NCI-H2107 (cell line): ENCODE measurements at regions not wholly inside any gene's neighbourhood (a gene's known extent, or its start where the extent isn't known, plus 50 kb on each side); places are given as distances from the start of the nearest gene placed in this dataset.
"Not testable (repeated sequence)": the region's sequence is repeated elsewhere in the genome, so short reads cannot be mapped to it uniquely, and the experiment has no call there.

Source experiments
- DNase-seq: peaks from one replicate; lab custom pipeline; 2025; lab: John Stamatoyannopoulos, UW

DNA sequence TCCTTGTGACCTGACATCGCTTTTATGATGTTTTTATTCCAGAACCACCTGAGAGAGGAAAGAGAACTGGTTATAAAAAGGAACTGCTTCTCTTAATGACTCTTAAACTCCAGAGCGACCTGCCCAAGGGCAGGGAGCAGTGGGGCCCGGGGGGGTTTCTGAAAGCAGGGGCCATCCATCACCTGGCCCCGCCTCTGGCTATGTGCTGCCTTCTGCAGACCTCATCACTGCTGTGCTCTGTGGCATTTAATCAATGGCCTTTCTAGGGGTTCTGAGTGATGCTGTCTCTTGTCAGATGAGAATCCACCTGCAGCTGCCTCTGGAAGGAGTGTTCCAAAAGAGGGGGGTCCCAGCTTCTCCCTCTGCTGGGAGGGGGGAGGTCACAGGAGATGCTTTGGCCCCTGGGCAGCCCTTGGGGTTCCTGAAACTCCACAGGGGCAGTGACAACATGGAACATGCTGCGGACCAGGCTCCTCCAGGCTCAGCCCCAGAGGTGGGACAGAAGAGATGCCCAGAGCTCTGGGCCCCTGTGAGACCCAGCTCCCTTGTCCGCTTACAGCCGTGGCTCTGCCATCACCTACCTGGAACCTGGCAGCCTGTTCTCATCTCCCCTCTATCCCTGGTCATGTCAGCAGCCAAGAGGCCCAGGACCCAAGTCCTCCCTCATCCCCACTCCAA lies 177.1 kb upstream of the SULF2 start:
- DNase-seq = no peak

DNA sequence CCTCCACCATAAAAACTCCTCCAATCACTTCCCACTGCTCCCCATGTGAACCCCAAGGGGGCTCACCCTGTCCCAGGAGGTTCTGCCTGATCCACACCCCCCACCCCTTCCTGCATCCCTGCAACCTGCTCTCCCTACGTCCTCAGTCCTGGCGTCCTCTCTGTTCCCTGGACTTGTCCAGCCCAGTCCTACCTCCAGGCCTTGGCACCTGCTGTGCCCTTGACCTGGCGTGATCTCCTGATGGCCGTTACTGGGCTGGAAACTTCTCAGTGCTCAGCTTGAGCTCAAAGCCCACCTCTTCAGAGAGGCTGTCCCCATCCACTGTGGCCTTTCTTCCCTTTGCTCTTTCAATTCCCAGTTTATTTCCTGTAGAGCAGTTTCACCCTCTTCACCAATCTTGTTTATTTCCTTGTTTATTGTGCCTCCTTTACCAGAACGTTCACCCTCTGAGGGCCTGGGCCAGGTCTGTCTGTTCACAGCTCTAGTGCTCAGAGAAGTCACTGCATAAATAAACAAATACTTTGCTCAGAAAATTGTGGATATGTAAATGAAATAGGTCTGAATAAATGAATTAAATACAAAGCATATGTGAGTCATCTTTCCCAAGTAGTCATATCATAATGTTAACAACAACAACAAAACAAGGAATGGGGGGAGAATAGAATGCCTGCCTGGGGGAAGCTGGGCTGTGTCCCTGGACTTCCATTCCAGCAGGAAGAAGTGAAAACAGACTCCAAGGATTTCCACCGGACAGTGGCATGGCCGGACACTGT lies 175.7 kb upstream of the SULF2 start:
- DNase-seq = no peak

DNA sequence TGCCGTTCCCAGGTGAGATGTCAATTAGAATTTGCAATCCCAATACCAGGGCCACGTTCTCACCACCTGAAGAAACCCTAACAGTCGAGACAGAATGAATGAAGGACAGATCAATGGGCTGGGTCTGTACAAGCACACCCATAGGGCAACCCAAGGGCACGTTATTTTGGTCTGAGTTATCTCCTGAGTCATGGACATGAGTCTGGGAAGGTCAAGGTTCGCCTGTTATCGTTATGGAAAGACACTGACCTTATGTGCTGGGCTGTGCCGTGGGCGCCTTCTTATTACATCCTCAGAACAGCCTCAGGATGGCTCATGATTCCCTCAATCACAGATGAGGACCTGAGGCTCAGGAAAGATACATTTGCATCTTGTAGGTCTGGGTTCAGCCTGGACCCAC lies 175.0 kb upstream of the SULF2 start:
- DNase-seq = no peak

DNA sequence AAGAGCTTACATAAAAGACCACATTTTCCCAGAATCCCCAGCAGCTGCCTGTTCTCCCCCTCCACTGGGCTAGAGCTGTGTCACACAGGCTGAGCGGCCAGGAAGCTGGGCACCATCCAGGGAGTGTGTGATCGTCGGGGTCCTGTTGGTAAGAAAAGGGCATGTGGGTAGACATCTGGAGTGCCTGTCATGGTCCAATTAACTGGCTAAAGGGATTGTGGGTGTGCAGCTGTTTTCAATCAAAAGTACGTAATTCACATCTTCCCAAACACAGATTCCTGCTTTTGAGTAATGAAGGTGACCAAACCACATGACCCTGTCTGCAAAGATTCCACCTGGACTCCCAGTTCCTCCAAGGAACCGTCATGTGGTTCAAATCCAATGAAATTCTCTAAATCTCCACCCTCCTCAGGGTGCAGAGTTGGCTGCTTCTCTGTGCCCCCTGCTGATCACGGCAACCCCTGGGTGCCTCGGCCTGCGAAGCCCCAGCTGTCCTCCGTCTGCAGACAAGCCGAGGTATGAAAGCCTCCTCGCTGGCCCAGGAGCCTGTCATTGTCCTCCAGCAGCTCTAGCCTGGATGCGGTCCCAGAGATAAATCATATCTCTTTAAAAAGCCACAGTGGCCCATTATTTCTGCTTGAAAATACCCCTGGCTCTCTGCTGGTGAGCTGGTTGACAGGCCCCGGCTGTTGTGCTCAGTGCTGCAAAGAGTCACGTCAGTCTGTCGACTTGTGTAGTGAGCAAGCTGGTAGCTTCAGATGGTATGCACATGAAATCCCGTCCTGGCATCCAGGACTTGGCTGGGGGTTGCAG lies 172.9 kb upstream of the SULF2 start:
- not testable (repeated sequence) for DNase-seq

DNA sequence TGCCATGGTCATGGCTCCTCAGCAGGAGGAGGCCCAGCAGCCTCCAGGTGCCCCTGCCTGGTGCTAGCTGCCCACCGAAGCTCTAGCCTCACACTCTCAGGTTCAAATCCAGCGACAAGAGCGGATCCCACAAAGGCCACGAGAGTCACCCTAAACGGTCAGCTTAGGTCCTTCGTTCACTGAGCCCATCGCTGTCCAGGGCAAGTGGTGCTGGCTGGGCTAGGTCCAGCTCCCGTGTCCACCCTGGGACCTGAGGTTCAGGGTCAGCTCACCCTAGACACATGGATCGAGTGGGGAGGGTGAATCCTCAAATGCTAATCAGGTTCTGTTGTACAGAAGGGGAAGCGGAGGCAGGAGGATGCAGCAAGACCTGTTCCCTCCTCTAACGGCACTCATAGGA lies 171.9 kb upstream of the SULF2 start:
- DNase-seq = no peak

DNA sequence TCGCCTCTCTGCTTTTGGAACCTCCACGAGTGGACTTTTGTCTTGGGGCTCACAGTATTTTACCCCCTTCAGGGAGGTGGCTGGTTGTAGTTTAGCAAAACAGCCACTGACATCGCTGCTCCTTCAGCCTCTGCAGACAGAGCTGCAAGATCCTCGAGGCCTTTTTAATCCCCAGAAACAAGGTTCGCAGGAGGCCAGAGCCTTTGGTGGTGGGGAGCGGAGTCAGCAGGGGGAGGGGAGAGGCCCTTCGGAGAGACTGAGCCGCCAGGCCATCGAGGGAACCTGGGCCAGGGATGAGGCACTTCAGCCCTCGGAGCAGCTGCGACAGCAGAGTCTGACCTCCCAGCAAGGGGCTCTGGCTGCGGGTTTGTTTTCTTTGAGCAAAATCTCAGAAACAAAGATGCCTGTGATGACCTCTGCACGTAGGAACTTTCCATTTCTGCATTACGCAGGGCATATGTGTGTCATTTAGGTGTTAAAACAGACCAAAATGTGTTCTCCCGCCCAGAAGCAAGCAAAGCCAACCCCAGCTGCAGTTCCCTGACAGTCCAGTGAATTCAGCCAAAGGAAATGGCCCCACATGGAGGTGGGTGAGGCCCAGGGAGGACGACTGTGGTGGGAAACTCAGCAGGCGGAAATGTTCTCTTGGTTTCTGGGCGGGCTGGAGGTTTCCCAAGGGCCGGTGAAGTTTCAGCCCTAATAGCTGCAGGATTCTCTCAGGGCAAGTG lies 171.2 kb upstream of the SULF2 start:
- DNase-seq = no peak

DNA sequence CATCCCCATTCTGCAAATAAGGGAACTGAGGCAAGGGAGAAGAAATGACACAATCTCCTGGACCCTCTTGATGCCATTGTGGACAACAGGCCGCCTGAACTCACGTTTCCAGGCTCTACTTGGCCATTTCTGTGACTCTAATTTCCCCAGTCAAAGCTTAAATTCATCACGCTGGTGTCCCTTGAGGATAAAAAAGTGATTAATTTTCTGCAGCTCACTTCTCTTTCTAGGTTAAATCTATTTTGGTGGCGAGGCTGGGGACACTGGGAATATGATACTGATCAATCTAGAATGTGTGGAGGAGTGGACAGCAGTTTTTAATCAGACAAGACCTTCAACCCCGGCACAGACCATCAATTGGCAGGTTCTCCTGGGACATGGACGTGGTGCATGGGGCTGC lies 168.2 kb upstream of the SULF2 start:
- DNase-seq = no peak

DNA sequence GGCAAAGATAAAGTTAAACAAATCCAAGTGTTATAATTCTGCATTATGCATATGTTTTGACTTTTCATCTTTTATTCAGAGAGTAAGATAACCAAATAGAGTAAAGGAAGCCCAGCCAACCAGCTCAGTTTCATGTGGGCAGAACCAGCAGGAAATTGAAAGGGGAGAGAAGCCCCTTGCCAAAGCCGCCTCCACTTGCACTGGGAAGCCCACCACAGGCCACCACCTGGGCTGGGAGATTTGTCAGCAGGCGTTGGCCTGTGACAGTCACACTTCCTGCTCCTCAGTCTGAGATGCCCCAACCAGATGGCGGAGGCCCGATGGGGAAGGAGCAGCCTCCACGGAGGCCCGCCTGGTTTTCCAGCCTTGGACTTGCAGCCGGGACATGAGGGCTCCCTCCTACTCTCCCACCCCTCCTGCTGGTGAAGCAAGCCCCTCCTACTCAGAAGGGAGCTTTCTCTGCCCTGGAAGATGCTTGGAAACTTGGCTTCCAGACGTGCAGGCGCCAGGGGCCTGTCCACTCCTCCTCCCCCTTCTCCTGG lies 166.8 kb upstream of the SULF2 start:
- DNase-seq = no peak

DNA sequence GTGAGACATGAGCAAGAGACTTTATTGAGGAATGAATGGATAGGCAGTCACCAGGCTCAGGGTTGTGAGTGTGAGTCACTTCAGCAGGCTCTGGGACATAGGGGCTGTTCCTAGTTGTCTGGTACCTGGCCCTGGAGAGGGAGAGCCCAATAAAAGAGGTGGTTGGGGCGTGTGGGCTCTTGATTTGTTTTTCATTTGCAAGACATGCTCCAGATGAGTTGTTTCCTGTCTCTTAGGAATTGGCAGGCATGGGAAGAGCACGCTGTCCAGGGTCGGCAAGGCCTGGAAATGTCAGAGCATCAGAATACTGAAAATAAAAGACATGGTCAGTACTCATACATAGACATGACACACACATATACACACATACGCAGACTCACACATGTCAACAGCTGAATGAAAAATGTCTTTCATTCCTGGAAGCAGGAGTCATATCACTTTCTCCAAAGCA lies 166.3 kb upstream of the SULF2 start:
- no peak for DNase-seq

DNA sequence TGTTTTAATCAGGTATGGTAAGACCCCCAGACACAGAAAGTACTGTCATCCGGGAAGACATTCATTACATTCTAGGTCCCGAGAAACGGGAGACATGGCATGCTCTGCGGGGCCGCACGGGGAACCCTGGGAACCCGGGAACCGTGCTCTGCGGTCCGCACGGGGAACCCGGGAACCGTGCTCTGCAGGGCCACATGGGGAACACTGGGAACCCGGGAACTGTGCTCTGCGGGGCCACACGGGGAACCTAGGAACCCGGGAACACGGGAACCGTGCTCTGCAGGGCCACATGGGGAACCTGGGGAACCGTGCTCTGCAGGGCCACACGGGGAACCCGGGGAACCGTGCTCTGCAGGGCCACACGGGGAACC lies 165.6 kb upstream of the SULF2 start:
- DNase-seq = no peak

DNA sequence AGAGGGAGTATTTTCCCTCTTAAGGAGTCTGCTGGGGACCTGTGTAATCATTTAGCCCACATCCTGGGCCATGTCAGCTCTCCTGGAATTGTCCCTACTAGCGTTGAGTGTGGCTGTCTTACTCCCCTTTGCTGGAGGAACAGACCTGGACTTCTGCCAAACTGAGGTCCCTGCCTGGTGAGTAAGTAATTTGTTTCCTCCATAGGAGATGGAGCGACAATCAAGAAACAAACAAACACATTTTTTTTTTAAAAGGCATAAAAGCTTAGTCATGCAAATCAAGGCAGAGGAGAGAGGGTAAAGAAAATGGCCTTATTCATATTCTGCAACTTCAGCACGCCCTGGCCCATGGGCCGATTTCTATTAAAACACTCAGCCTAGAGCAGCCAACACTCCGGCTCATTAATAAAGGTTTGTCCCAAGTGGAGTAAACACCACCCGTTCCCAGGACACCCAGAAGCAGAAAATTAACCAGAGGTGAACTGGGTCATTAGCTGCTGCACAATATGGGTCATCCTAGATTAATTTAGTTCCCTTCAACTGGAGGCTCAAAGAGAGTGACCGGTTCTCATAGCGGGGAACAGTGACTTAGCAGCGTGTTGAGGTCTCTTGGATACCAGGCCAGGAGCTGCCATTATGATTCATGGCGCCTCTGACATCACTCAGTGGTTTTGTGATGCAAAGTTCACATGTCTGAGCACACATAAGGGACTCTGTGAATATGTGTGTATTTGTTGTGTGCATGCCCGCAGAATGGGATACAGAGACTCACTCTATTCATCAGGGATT lies 165.0 kb upstream of the SULF2 start:
- DNase-seq = no peak

DNA sequence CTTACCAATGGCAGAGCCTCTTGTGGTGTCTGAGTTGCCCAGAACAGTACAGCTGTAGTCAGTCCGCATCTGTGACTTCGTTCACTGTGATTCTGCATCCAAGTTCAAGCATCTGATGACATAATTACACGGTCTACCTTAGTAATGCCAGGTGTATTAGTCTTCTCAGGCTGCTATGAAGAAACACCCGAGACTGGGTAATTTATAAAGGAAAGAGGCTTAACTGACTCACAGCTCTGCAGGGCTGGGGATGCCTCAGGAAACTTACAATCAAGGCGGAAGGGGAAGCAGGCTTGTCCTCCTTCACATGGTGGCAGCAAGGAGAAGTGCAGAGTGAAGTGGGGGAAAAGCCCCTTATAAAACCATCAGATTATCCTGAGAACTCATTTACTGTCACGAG lies 163.9 kb upstream of the SULF2 start:
- DNase-seq = no peak

DNA sequence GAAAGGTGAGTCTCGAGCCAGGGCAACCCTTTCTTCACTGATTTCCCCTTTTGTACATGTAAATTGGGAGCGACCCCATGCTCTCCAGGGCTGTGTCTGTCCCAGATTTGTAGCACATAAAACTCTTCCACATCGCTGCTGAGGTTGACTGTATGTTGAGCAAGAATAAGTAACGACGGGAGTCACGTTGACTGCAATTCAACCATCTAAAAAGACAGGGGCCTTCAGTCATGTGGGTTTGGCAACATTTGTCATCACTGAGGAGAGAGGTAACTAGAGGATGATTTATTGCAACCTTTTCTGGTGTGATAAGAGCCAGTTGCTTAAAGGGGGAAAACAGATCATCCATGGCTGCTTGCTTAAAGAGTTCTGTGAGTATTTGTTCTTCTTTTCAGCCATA lies 159.4 kb upstream of the SULF2 start:
- DNase-seq = no peak

DNA sequence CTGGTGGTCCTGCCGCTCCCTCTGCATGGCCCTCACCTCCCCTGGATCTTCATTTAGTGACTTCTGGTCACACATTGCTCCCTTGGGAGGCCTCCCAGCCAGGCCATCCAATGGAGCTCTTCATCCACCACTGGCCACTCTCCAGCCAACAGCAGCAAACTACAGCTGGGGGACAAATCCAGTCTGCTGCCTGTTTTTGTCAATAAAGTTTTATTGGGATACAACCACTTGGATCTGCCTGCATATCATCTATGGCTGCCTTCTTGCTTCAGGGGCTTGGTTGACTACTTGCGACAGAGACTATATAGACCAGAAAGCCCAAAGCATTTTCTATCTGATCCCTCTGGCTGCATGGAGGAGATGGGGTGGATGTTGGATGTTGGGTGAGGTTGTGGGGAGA lies 156.6 kb upstream of the SULF2 start:
- no peak for DNase-seq

DNA sequence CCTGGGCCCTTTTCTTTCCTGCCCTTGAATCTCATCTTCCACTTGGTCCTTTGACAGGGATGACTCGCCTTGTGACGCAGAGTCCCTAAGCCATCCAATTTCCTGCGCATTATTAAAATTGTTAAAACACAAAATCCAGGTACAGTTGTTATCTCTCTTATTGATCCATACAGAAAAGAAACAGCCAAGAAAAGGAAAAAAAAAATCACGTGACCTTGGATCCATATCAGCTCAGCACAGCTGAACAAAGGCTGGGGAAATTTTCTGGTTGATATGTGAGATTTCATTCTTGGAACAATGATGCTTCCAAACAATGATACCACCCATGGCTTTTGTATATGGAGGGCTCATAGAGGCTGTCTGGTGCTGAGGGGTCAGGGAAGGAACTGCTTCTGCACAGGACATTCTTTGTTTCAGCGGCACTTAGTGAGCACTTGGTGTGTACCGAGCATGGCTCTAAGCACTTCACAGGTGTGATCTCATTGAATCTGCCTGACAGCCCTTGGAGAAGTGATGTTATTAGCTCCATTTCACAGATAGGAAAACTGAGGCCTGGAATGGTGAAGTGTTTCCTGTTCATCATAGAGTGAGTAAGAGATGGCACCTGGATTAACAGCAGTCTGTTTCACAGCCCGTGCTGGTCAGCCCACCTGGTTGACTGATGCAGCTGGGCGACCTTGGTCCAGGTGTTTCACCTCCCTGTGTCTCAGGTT lies 155.0 kb upstream of the SULF2 start:
- DNase-seq = no peak

DNA sequence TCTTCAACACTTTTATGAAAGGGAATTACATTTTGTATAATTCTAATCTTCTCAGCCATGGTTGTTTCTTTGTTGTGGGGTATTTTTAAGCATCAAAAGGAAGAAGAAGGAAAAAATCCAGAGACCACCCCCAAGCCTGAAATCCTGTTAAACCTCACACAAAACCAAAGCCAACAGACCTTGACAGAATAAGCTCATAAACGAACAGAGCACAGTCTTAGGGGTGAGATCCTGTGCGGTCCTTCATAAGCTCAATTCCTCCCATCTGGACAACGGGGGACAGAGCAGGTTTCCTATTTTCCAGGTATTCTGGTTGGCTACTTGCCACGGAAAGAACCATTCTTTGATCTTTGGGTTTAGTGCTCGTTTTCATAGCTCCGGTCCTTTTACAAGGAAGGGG lies 151.3 kb upstream of the SULF2 start:
- DNase-seq = no peak

DNA sequence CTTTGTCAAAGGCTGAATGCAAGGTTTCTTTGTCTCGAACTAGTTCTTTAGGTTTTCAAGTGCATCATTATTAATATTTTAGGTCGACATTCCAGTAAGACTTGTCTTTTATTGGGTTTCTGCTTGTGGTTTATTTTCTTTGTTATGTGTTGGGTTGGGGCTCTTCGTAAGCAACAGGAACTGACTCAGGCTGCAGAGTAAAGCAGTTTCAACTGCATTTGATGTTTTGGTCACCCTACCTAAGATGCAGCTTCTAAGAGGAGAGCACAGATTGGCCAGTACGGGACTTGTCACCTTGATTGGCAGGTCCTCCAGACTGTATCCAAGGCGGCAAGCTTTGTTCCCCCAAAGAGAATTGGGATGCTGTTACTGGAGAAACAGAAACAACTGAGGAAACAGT lies 149.5 kb upstream of the SULF2 start:
- DNase-seq = no peak

DNA sequence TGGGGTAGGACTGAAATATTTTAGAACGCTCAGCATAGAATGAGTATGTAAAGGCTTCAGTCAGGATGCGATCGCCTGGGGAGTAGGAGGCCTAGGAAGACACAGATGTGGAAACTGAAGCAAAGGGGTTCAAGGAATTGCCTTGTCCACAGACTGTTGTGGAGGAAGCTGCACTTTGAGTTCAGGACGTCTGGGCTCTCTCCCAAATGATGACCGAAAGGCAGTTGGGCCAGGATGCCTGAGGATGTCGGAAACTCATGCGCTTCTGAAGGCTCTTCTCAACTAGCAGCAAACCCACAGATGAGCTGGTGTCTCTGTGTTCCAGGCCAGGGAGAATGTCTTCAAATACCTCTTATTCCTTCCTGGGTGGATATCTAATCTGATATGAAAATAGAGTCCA lies 146.2 kb upstream of the SULF2 start:
- no peak for DNase-seq

DNA sequence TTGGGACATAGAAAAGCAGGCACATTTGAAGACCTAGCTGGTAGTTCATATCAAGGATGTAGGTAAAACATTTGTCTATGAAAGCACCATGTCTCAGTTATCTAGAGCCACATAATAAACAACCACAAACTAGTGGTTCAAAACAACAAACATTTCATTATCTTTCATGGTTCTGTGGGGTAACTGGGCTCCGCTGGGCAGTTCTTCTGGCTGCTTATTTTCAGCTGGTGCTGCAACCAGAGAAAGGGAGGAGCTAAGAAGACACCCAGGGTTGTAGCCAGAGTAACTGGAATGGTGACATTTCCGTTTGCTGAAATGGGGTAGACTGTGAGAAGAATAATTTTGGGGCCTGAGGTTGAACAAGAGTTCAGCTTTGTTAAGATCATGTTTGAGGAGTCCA lies 145.7 kb upstream of the SULF2 start:
- DNase-seq = no peak

DNA sequence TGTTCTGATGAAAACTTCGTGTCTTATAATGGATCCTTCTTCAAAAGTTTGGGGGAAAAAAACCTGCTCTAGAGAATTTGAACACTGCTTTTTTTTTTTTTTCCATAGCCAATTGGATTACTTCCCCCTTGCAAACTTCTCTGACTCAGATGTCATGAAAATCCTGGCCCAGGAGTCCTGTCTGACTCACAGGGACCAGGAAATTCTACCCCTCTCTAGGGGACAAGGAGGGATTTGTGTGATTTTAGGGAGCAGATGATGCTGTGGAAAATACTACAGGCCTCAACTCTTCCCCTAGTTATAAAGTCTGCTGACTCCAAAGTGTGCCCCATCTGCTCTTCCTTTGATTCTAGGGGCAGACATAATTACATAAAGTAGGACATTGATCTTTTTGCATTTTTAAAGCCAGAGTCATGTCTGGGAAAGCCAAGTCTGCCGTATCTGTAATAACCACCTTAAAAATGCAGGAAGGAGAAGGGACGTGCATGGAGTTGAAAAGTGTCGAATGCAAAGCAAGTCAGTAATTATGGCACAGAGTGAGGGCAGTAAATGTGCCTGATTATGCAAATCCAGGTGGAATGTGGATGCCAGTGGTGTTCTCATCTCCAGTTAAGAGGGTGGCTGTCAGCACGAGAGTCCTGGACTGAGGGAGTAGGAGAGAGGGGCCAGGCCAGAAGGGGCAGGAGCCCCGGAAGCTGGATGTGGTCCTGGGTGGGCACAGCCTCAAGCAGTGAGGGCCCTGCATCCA lies 144.3 kb upstream of the SULF2 start:
- no peak for DNase-seq
